ENCODE measurements at regions not wholly inside any gene's neighbourhood (a gene's known extent, or its start where the extent isn't known, plus 50 kb on each side); places are given as distances from the start of the nearest gene placed in this dataset.

- intact Hi-C loops (cut with DNase I), result no loop called here
- no peak for TF ChIP-seq CTCF (IDR thresholded peaks at IDR 0.05)
- Histone ChIP-seq H3K9me3 (no peaks in the 10 kb centered on the region), H3K27me3 (no peaks in the 10 kb centered on the region), H3K4me3 (no peak overlapping the region), H3K4me1 (peaks cover 3 to 15% of the 10 kb centered on the region in 2 donors), H3K36me3 (no peaks in the 10 kb centered on the region), H3K27ac (peak overlapping the region in 1 of 2 donors; percentile 10)
- ATAC-seq (peak; percentile 9), DNase-seq (no peak)
Observed at GRCh38 chr1:234887016-234887900, 241.4 kb downstream of the TOMM20 start.

GRCh38 chr1:234886081-234886984, 242.3 kb downstream of the TOMM20 start:
- ATAC-seq (peak; percentile 71), DNase-seq (no peak)
- H3K4me3 ChIP-seq, result no peak overlapping the region
- TF ChIP-seq CTCF (IDR thresholded peaks at IDR 0.05), result no peak
- no peaks in the 10 kb centered on the region for H3K9me3 ChIP-seq
- H3K36me3 ChIP-seq, result no peaks in the 10 kb centered on the region
- intact Hi-C loops (cut with DNase I), result no loop called here
- peaks cover 3 to 15% of the 10 kb centered on the region in 2 donors for H3K4me1 ChIP-seq
- no peaks in the 10 kb centered on the region for H3K27me3 ChIP-seq
- peak overlapping the region; percentile 10 for H3K27ac ChIP-seq

- Histone ChIP-seq H3K36me3 (no peaks in the 10 kb centered on the region), H3K9me3 (no peaks in the 10 kb centered on the region), H3K4me1 (peaks cover 3 to 15% of the 10 kb centered on the region in 2 donors), H3K4me3 (no peak overlapping the region), H3K27me3 (no peaks in the 10 kb centered on the region), H3K27ac (no peak overlapping the region)
- ATAC-seq (no peak), DNase-seq (no peak)
- intact Hi-C loops (cut with DNase I), result no loop called here
- TF ChIP-seq CTCF (IDR thresholded peaks at IDR 0.05), result no peak
Observed at GRCh38 chr1:234885601-234886000, 243.0 kb downstream of the TOMM20 start.

GRCh38 chr1:234884701-234885100, 243.9 kb downstream of the TOMM20 start:
- DNase-seq, result no peak
- H3K9me3 ChIP-seq, result no peaks in the 10 kb centered on the region
- no peak overlapping the region for H3K27ac ChIP-seq
- intact Hi-C loops (cut with DNase I), result no loop called here
- TF ChIP-seq CTCF (IDR thresholded peaks at IDR 0.05), result no peak
- H3K4me1 ChIP-seq, result peaks cover 3 to 15% of the 10 kb centered on the region in 2 donors
- ATAC-seq, result no peak
- no peaks in the 10 kb centered on the region for H3K27me3 ChIP-seq
- no peak overlapping the region for H3K4me3 ChIP-seq
- H3K36me3 ChIP-seq, result no peaks in the 10 kb centered on the region

GRCh38 chr1:234884006-234884405, 244.6 kb downstream of the TOMM20 start:
- no peak for TF ChIP-seq CTCF (IDR thresholded peaks at IDR 0.05)
- H3K9me3 ChIP-seq, result no peaks in the 10 kb centered on the region
- DNase-seq, result no peak
- H3K4me1 ChIP-seq, result peaks cover 3 to 15% of the 10 kb centered on the region in 2 donors
- intact Hi-C loops (cut with DNase I), result no loop called here
- H3K27me3 ChIP-seq, result no peaks in the 10 kb centered on the region
- no peak overlapping the region for H3K27ac ChIP-seq
- no peaks in the 10 kb centered on the region for H3K36me3 ChIP-seq
- no peak overlapping the region for H3K4me3 ChIP-seq
- ATAC-seq, result no peak
